ENCODE measurements at regions not wholly inside any gene's neighbourhood (a gene's known extent, or its start where the extent isn't known, plus 50 kb on each side); places are given as distances from the start of the nearest gene placed in this dataset.

DNA sequence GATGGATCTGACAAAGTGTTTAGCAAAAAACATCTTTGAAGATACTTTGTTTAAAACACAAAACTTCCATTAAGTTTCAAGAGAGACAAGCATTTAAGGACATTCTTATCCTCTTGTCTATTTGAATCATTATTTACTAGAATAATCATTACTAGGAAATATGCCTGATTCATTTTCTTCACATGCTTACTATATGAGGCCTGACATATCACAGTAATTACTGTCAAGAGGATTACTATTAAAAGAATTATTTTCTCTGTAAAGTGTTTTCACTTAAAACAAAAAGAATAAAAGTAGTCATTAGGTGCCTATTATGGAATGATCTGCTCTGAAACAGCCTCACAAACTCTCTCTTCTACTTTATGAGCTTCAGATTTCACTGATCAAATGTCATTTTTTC lies 402.1 kb upstream of the MGAT4C start:
- H3K4me1 Mint-ChIP-seq (ENCODE audit: low read depth): no peaks in the 10 kb centered on the region
- CTCF ChIA-PET: no interaction called here
- Histone ChIP-seq H3K36me3 (ENCODE audit: insufficient read depth, low read length) (no peaks in the 10 kb centered on the region), H3K27me3 (ENCODE audit: control insufficient read depth in 1 of 2, insufficient read depth in 2 of 2, low read length in 2 of 2) (no peaks in the 10 kb centered on the region), H3K4me3 (ENCODE audit: low read length) (no peak overlapping the region), H3K4me1 (ENCODE audit: insufficient read depth, low read length) (no peaks in the 10 kb centered on the region), H3K27ac (ENCODE audit: low read depth in 1 of 2, low read length in 2 of 2) (no peak overlapping the region), H3K9me3 (ENCODE audit: control insufficient read depth in 1 of 2, insufficient read depth in 1 of 2, low read length in 2 of 2) (no peaks in the 10 kb centered on the region)
- H3K4me3 Mint-ChIP-seq: no peak overlapping the region
- H3K27ac Mint-ChIP-seq: no peak overlapping the region
- no peaks in the 10 kb centered on the region for H3K27me3 Mint-ChIP-seq
- H3K36me3 Mint-ChIP-seq (ENCODE audit: low read depth): no peaks in the 10 kb centered on the region
- peaks cover 4% of the 10 kb centered on the region for H3K9me3 Mint-ChIP-seq
- intact Hi-C loops (cut with DNase I, micrococcal nuclease): no loop called here
- ATAC-seq (ENCODE audit: poor library complexity) (no peak), DNase-seq (no peak)
- TF ChIP-seq, protein P1, sequence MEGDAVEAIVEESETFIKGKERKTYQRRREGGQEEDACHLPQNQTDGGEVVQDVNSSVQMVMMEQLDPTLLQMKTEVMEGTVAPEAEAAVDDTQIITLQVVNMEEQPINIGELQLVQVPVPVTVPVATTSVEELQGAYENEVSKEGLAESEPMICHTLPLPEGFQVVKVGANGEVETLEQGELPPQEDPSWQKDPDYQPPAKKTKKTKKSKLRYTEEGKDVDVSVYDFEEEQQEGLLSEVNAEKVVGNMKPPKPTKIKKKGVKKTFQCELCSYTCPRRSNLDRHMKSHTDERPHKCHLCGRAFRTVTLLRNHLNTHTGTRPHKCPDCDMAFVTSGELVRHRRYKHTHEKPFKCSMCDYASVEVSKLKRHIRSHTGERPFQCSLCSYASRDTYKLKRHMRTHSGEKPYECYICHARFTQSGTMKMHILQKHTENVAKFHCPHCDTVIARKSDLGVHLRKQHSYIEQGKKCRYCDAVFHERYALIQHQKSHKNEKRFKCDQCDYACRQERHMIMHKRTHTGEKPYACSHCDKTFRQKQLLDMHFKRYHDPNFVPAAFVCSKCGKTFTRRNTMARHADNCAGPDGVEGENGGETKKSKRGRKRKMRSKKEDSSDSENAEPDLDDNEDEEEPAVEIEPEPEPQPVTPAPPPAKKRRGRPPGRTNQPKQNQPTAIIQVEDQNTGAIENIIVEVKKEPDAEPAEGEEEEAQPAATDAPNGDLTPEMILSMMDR (IDR thresholded peaks at IDR 0.05): no peak
- POLR2A ChIA-PET: no interaction called here

DNA sequence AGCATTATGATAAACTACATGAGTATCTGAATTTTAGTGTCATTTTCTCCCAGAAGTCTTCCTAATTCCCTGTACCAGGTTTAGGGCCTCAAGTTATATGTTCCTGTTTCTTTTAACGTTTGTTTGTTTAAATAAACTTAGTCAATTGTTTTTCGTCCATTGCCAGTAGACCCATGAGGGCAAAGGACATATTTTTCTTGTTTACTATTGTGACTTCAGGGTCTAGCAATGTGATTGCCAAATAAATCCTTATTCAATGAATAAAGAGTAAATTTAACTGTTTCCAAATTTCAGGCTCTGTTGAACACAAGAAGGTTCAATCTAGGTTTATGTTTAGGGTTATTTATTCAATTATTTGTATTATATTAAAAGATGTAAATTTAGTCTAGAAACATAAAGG lies 391.6 kb upstream of the MGAT4C start:
- Histone ChIP-seq H3K36me3 (ENCODE audit: insufficient read depth, low read length) (no peaks in the 10 kb centered on the region), H3K4me3 (ENCODE audit: low read length) (no peak overlapping the region), H3K27me3 (ENCODE audit: control insufficient read depth in 1 of 2, insufficient read depth in 2 of 2, low read length in 2 of 2) (no peaks in the 10 kb centered on the region), H3K27ac (ENCODE audit: low read depth in 1 of 2, low read length in 2 of 2) (no peak overlapping the region), H3K4me1 (ENCODE audit: insufficient read depth, low read length) (no peaks in the 10 kb centered on the region), H3K9me3 (ENCODE audit: control insufficient read depth in 1 of 2, insufficient read depth in 1 of 2, low read length in 2 of 2) (no peaks in the 10 kb centered on the region)
- H3K36me3 Mint-ChIP-seq (ENCODE audit: low read depth): no peaks in the 10 kb centered on the region
- no peak for DNase-seq
- TF ChIP-seq, protein P1 (IDR thresholded peaks at IDR 0.05): no peak
- H3K4me1 Mint-ChIP-seq (ENCODE audit: low read depth): no peaks in the 10 kb centered on the region
- ChIA-PET POLR2A (interaction anchor here (0.5 kb wide), 1 partner anchor 12 kb away, joined by 3 read pairs; no protein-coding TSS in a partner anchor), CTCF (no interaction called here)
- no peak overlapping the region for H3K27ac Mint-ChIP-seq
- intact Hi-C loops (cut with DNase I, micrococcal nuclease): no loop called here
- peaks cover 3% of the 10 kb centered on the region for H3K9me3 Mint-ChIP-seq
- no peaks in the 10 kb centered on the region for H3K27me3 Mint-ChIP-seq
- H3K4me3 Mint-ChIP-seq: no peak overlapping the region
- ATAC-seq (ENCODE audit: poor library complexity): no peak

DNA sequence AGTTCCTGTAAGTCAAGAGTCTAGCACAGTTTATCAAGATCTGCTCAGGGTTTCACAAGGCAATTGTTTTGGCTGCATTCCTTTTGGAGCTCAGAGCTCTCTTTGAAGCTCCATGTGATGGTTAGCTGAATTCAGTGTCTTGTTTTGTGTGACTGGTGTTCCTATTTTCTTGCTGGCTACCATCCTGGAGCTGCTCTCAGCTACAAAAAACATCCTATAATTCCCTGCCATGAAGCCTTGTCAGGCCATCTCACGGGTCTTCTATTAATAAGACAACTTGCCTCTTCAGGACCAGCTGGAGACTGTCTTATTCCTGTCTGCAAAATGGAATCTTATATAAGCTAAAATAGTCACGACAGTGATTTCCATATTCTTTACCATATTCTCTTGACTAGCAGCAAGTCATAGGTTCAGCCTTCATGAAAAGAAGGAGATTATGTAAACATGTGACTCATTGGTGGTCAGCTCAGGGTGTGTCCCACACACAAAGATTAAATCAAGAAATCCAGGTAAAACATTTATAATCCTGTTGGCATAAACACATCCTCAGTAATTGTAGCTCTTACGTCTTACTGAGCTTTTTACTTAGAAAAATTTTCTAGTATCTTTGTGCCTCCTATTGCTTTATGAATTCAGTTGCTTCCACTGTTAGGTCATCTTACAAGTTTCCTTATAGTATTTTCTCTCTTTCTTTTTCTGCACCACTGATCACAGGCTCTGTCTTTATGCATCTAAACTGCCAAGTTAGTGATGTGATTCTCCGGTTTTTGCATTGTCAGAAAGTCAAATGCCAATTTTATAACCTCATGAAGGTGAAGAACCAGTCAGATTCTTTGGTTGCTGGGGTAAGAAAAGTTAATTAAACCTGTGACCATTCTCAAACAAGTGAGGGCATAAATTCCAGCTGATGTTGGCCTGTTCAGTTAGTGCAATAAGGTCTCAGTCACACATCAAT lies 378.5 kb upstream of the MGAT4C start:
- Mint-ChIP-seq H3K27ac (no peak overlapping the region), H3K4me1 (ENCODE audit: low read depth) (no peaks in the 10 kb centered on the region), H3K4me3 (no peak overlapping the region), H3K9me3 (no peaks in the 10 kb centered on the region), H3K36me3 (ENCODE audit: low read depth) (no peaks in the 10 kb centered on the region), H3K27me3 (no peaks in the 10 kb centered on the region)
- Histone ChIP-seq H3K36me3 (ENCODE audit: insufficient read depth, low read length) (no peaks in the 10 kb centered on the region), H3K27ac (ENCODE audit: low read depth in 1 of 2, low read length in 2 of 2) (no peak overlapping the region), H3K4me1 (ENCODE audit: insufficient read depth, low read length) (no peaks in the 10 kb centered on the region), H3K9me3 (ENCODE audit: control insufficient read depth in 1 of 2, insufficient read depth in 1 of 2, low read length in 2 of 2) (no peaks in the 10 kb centered on the region), H3K4me3 (ENCODE audit: low read length) (no peak overlapping the region), H3K27me3 (ENCODE audit: control insufficient read depth in 1 of 2, insufficient read depth in 2 of 2, low read length in 2 of 2) (no peaks in the 10 kb centered on the region)
- TF ChIP-seq, protein P1 (IDR thresholded peaks at IDR 0.05): no peak
- POLR2A ChIA-PET: interaction anchor here (0.6 kb wide), 1 partner anchor 13 kb away, joined by 3 read pairs; no protein-coding TSS in a partner anchor
- CTCF ChIA-PET: no interaction called here
- DNase-seq (no peak), ATAC-seq (ENCODE audit: poor library complexity) (no peak)
- intact Hi-C loops (cut with DNase I, micrococcal nuclease): no loop called here

Measured in CD4-positive, alpha-beta T cell (primary cell).